ENCODE measurements at regions not wholly inside any gene's neighbourhood (a gene's known extent, or its start where the extent isn't known, plus 50 kb on each side); places are given as distances from the start of the nearest gene placed in this dataset.

DNA sequence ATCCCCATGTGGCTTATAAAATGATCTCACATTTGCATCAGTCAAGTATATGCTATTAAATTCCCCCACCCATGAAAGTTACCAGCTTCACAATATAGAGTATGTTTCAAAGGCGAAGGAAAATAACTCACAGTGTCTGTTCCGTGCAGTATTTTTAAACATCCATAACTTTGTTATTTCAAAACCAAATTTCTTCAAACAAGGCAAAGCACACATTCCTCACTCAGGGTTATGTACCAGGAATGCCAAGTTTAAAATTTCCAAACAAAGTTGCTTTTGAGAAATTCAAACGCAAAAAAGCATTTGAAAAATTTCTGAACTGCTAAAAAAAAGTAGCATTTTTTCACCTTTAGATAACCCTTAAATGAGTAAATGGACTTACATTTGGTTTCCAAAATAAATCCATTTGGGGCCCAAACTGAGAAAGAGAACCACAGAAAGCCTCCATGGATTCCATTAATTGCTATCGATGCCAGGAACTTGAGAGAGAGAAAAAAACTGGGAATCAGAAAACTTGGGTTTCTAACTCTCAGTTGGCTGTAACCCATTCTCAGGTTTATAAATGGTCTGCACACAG lies 149.5 kb downstream of the SLC30A10 start:
- no peak for TF ChIP-seq GATA3 (IDR thresholded peaks at IDR 0.05; ENCODE audit: low read depth, low read length)
- no peak for TF ChIP-seq GATA2 (IDR thresholded peaks at IDR 0.05; ENCODE audit: low read depth, low read length)

All from SH-SY5Y (cell line).